ENCODE measurements at regions not wholly inside any gene's neighbourhood (a gene's known extent, or its start where the extent isn't known, plus 50 kb on each side); places are given as distances from the start of the nearest gene placed in this dataset.
A peak's percentile ranks its signal among the peaks of the same experiment; 100 is the strongest.

GRCh38 chr22:49053578-49053977 lies 774.1 kb downstream of the BRD1 start:
- no peak for DNase-seq

GRCh38 chr22:49052560-49052959 lies 775.1 kb downstream of the BRD1 start:
- no peak for DNase-seq

GRCh38 chr22:49052023-49052538 lies 775.6 kb downstream of the BRD1 start:
- DNase-seq: peak; percentile 8

- no peak for DNase-seq
Measured at GRCh38 chr22:49051491-49052022, 776.1 kb downstream of the BRD1 start.

- DNase-seq: no peak
Measured at GRCh38 chr22:49049691-49050090, 778.0 kb downstream of the BRD1 start.

- DNase-seq: no peak
Measured at GRCh38 chr22:49048591-49048990, 779.1 kb downstream of the BRD1 start.

- no peak for DNase-seq
Measured at GRCh38 chr22:49047447-49047846, 780.2 kb downstream of the BRD1 start.

GRCh38 chr22:49046546-49047361 lies 780.9 kb downstream of the BRD1 start:
- no peak for DNase-seq

GRCh38 chr22:49046000-49046545 lies 781.6 kb downstream of the BRD1 start:
- DNase-seq: no peak

GRCh38 chr22:49045276-49045675 lies 782.4 kb downstream of the BRD1 start:
- DNase-seq: no peak

- no peak for DNase-seq
Measured at GRCh38 chr22:49044776-49045175, 782.9 kb downstream of the BRD1 start.

GRCh38 chr22:49044091-49044490 lies 783.6 kb downstream of the BRD1 start:
- DNase-seq: no peak

- DNase-seq: no peak
Measured at GRCh38 chr22:49042877-49043859, 784.5 kb downstream of the BRD1 start.

- no peak for DNase-seq
Measured at GRCh38 chr22:49042066-49042465, 785.6 kb downstream of the BRD1 start.

- DNase-seq: no peak
Measured at GRCh38 chr22:49040754-49041467, 786.8 kb downstream of the BRD1 start.

GRCh38 chr22:49040111-49040510 lies 787.6 kb downstream of the BRD1 start:
- DNase-seq: no peak

- DNase-seq: no peak
Measured at GRCh38 chr22:49039625-49040024, 788.0 kb downstream of the BRD1 start.

- DNase-seq: no peak
Measured at GRCh38 chr22:49037701-49038245, 789.9 kb downstream of the BRD1 start.

- no peak for DNase-seq
Measured at GRCh38 chr22:49036513-49036912, 791.2 kb downstream of the BRD1 start.

- DNase-seq: no peak
Measured at GRCh38 chr22:49035818-49036457, 791.7 kb downstream of the BRD1 start.
